OCI-LY1 (cell line): ENCODE measurements at regions not wholly inside any gene's neighbourhood (a gene's known extent, or its start where the extent isn't known, plus 50 kb on each side); places are given as distances from the start of the nearest gene placed in this dataset.

Experiments used
- H2AFZ ChIP-seq: fragments of 200-600 bp; sonication (generic), shearing (Covaris generic); 2 replicates; pipeline ENCODE4 v1.6.0; 2014; ENCODE audit warnings: antibody characterized with exemption, mild to moderate bottlenecking, low read length
- H3F3A ChIP-seq: fragments of 200-600 bp; sonication (generic), shearing (Covaris generic); 2 replicates; pipeline ENCODE4 v1.6.0; 2014; ENCODE audit warnings: mild to moderate bottlenecking, antibody characterized with exemption, low read length, moderate library complexity; ENCODE audit not compliant: insufficient read depth
- H3K27ac ChIP-seq: fragments of 200-600 bp; sonication (generic); 2 replicates; pipeline ENCODE4 v1.5.1; 2014; ENCODE audit warnings: low read length, mixed run types, mild to moderate bottlenecking, low read depth; ENCODE audit not compliant: poor library complexity, severe bottlenecking
- H3K27me3 ChIP-seq: fragments of 200-600 bp; sonication (generic); 2 replicates; pipeline ENCODE4 v1.6.0; 2014; ENCODE audit warnings: antibody characterized with exemption, mild to moderate bottlenecking, low read length, moderate library complexity; ENCODE audit not compliant: insufficient read depth
- H3K36me3 ChIP-seq: fragments of 200-600 bp; sonication (generic); 2 replicates; pipeline ENCODE4 v1.6.1; 2014; ENCODE audit warnings: mild to moderate bottlenecking, antibody characterized with exemption, low read length, moderate library complexity, mixed read lengths; ENCODE audit not compliant: insufficient read depth
- H3K4me1 ChIP-seq: fragments of 200-600 bp; sonication (generic); 2 replicates; pipeline ENCODE4 v1.5.1; 2014; ENCODE audit warnings: mild to moderate bottlenecking, low read length, moderate library complexity; ENCODE audit not compliant: insufficient read depth, severe bottlenecking
- H3K4me2 ChIP-seq: fragments of 200-600 bp; sonication (generic), shearing (Covaris generic); 2 replicates; pipeline ENCODE4 v1.6.1; 2014; ENCODE audit warnings: low read length
- H3K4me3 ChIP-seq: fragments of 200-600 bp; sonication (generic); 2 replicates; pipeline ENCODE4 v1.5.1; 2014; ENCODE audit warnings: low read length, low read depth, mild to moderate bottlenecking, mixed read lengths; ENCODE audit not compliant: poor library complexity, severe bottlenecking
- H3K79me2 ChIP-seq: fragments of 200-600 bp; shearing (Covaris generic); 2 replicates; pipeline ENCODE4 v1.6.1; 2016; ENCODE audit warnings: mixed run types, low read length, mixed read lengths; ENCODE audit not compliant: insufficient read depth
- H3K9ac ChIP-seq: fragments of 200-600 bp; sonication (generic), shearing (Covaris generic); 2 replicates; pipeline ENCODE4 v1.6.1; 2014; ENCODE audit warnings: mild to moderate bottlenecking, low read length, mixed read lengths
- H3K9me2 ChIP-seq: fragments of 200-600 bp; sonication (generic), shearing (Covaris generic); 2 replicates; pipeline ENCODE4 v1.6.1; 2014; ENCODE audit warnings: low read depth, mild to moderate bottlenecking, low read length, mixed read lengths
- H3K9me3 ChIP-seq: fragments of 200-600 bp; shearing (Covaris generic); 2 replicates; pipeline ENCODE4 v1.6.1; 2014; ENCODE audit warnings: low read length, mixed read lengths
- H4K20me1 ChIP-seq: fragments of 200-600 bp; sonication (generic), shearing (Covaris generic); 2 replicates; pipeline ENCODE4 v1.6.0; 2016; ENCODE audit warnings: mild to moderate bottlenecking, low read length; ENCODE audit not compliant: insufficient read depth
- CTCF ChIP-seq: fragments of 200-600 bp; sonication (generic), shearing (Covaris generic); IDR thresholded peaks from 2 replicates; pipeline ENCODE4 v1.5.1; 2017; ENCODE audit warnings: mild to moderate bottlenecking, antibody characterized with exemption, low read length, moderate library complexity, mixed read lengths
- EZH2 ChIP-seq: fragments of 200-600 bp; sonication (generic), shearing (Covaris generic); IDR thresholded peaks from 2 replicates; pipeline ENCODE4 v1.8.0; 2017; ENCODE audit warnings: borderline replicate concordance, mixed run types, mild to moderate bottlenecking, antibody characterized with exemption, low read length, moderate library complexity, mixed read lengths

GRCh38 chrX:109839694-109840567 is 106.9 kb upstream of the ACSL4 start:
- Histone ChIP-seq H3K4me3 (no peak overlapping the region), H2AFZ (no peak overlapping the region), H3K27ac (no peak overlapping the region)

GRCh38 chrX:109840585-109840984 is 107.5 kb upstream of the ACSL4 start:
- Histone ChIP-seq H3K27me3 (no peaks in the 10 kb centered on the region), H3F3A (no peaks in the 10 kb centered on the region), H3K79me2 (no peaks in the 10 kb centered on the region), H3K9me3 (no peaks in the 10 kb centered on the region), H3K4me1 (no peaks in the 10 kb centered on the region), H2AFZ (no peak overlapping the region), H3K9me2 (no peaks in the 10 kb centered on the region), H3K27ac (no peak overlapping the region), H3K36me3 (no peaks in the 10 kb centered on the region), H3K9ac (no peak overlapping the region), H4K20me1 (no peaks in the 10 kb centered on the region), H3K4me2 (no peak overlapping the region), H3K4me3 (no peak overlapping the region)
- TF ChIP-seq EZH2 (no peak), CTCF (no peak)

More at GRCh38 chrX:109839694-109840567, 106.9 kb upstream of the ACSL4 start:
- TF ChIP-seq EZH2: no peak
- TF ChIP-seq CTCF: no peak
- Histone ChIP-seq H3K4me1 (no peaks in the 10 kb centered on the region), H3K9ac (no peak overlapping the region), H3K4me2 (no peak overlapping the region), H4K20me1 (no peaks in the 10 kb centered on the region), H3K27me3 (no peaks in the 10 kb centered on the region), H3K9me2 (no peaks in the 10 kb centered on the region), H3K36me3 (no peaks in the 10 kb centered on the region), H3K79me2 (no peaks in the 10 kb centered on the region), H3K9me3 (no peaks in the 10 kb centered on the region), H3F3A (no peaks in the 10 kb centered on the region)

GRCh38 chrX:109841257-109841656 is 108.2 kb upstream of the ACSL4 start:
- no peak overlapping the region for H3K9ac ChIP-seq
- no peaks in the 10 kb centered on the region for H3F3A ChIP-seq
- no peak overlapping the region for H3K4me3 ChIP-seq
- H3K9me3 ChIP-seq: no peaks in the 10 kb centered on the region
- no peak overlapping the region for H2AFZ ChIP-seq
- no peaks in the 10 kb centered on the region for H3K36me3 ChIP-seq
- H3K79me2 ChIP-seq: no peaks in the 10 kb centered on the region
- H4K20me1 ChIP-seq: no peaks in the 10 kb centered on the region
- TF ChIP-seq EZH2 (no peak), CTCF (no peak)
- H3K4me2 ChIP-seq: no peak overlapping the region
- H3K4me1 ChIP-seq: no peaks in the 10 kb centered on the region
- no peaks in the 10 kb centered on the region for H3K27me3 ChIP-seq
- no peak overlapping the region for H3K27ac ChIP-seq
- H3K9me2 ChIP-seq: no peaks in the 10 kb centered on the region
